HepG2 (cell line): ENCODE measurements at regions not wholly inside any gene's neighbourhood (a gene's known extent, or its start where the extent isn't known, plus 50 kb on each side); places are given as distances from the start of the nearest gene placed in this dataset.

ENCODE experiments used
- ADNP ChIP-seq: sonication (generic); formaldehyde crosslinking; IDR thresholded peaks from 2 replicates; pipeline ENCODE4 v1.4.0; 2020; ENCODE audit warnings: missing genetic modification reagents
- CEBPB ChIP-seq: IDR thresholded peaks from 2 replicates; pipeline ENCODE4 v1.6.1; 2011; ENCODE audit warnings: low read depth, low read length, improper control_type of control experiment, borderline replicate concordance
- GPN1 ChIP-seq: sonication (generic); formaldehyde crosslinking; IDR thresholded peaks from 2 replicates; pipeline ENCODE4 v1.5.1; 2020; ENCODE audit warnings: missing genetic modification reagents, borderline replicate concordance
- PAXIP1 ChIP-seq: sonication (generic); formaldehyde crosslinking; conservative IDR thresholded peaks from 2 replicates; pipeline ENCODE4 v1.4.0; 2020; ENCODE audit warnings: mild to moderate bottlenecking, missing genetic modification reagents, moderate library complexity
- PRMT3 ChIP-seq: sonication (generic); formaldehyde crosslinking; IDR thresholded peaks from 2 replicates; pipeline ENCODE4 v1.8.1; 2022; ENCODE audit warnings: low read depth, mild to moderate bottlenecking, moderate library complexity, missing genetic modification reagents, borderline replicate concordance
- SP2 ChIP-seq: sonication (generic); formaldehyde crosslinking; IDR thresholded peaks from 2 replicates; pipeline ENCODE4 v1.5.1; 2020; ENCODE audit warnings: mild to moderate bottlenecking, missing genetic modification reagents
- ZNF138 ChIP-seq: sonication (generic); formaldehyde crosslinking; IDR thresholded peaks from 2 replicates; pipeline ENCODE4 v1.5.0; 2020; ENCODE audit warnings: mild to moderate bottlenecking, low read depth, missing genetic modification reagents
- TF ChIP-seq, protein P1 (sequence below): sonication (generic); formaldehyde crosslinking; IDR thresholded peaks from 2 replicates; pipeline ENCODE4 v1.4.0; 2020; ENCODE audit warnings: missing genetic modification reagents, borderline replicate concordance

DNA sequence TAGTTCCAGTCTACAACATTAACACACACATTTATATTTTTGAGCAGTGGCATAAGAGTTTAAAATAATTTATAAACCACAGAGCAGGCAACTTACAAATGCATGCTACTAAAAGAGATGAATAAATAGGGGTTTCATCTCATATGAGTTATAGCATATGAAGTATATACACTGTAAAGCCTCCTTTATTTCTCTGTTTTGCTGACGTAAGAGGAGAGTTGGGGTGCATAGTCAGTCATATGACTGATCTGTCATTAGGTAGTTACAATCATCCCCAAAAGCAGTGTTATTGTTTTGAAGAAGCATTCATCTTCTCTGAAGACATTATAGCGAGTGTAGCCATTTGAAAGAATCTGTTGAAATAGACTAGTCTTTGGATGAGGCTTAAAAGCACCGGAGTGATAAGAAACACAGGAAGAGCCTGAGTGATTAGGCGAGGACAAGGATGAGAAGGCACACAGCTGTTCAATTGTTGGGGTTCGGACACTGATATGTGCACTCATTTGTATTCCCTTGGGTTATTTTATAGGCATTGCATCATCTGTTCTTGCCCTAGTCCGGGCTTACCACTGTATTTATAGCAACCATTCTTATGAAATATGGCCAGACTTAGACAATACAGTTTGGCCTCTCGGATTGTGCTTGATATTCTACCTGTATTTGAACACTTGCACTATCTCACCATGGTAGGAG lies 325.7 kb downstream of the SAMD5 start (continued):
- TF ChIP-seq CEBPB (peak; percentile 32; the same call in 1 of the 2 replicates), PRMT3 (no peak), ADNP (CRISPR knock-in tag) (no peak), SP2 (CRISPR knock-in tag) (no peak), GPN1 (CRISPR knock-in tag) (no peak), PAXIP1 (CRISPR knock-in tag) (no peak), ZNF138 (CRISPR knock-in tag) (no peak)
- TF ChIP-seq, protein P1, sequence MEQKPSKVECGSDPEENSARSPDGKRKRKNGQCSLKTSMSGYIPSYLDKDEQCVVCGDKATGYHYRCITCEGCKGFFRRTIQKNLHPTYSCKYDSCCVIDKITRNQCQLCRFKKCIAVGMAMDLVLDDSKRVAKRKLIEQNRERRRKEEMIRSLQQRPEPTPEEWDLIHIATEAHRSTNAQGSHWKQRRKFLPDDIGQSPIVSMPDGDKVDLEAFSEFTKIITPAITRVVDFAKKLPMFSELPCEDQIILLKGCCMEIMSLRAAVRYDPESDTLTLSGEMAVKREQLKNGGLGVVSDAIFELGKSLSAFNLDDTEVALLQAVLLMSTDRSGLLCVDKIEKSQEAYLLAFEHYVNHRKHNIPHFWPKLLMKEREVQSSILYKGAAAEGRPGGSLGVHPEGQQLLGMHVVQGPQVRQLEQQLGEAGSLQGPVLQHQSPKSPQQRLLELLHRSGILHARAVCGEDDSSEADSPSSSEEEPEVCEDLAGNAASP (CRISPR knock-in tag) = no peak
